SU-DHL-6 (cell line): ENCODE measurements at regions not wholly inside any gene's neighbourhood (a gene's known extent, or its start where the extent isn't known, plus 50 kb on each side); places are given as distances from the start of the nearest gene placed in this dataset.

Experiments
- H2AFZ ChIP-seq: fragments of 200-600 bp; sonication (generic); 2 replicates; pipeline ENCODE4 v1.6.1; 2014; ENCODE audit warnings: low read depth, mild to moderate bottlenecking, moderate library complexity, mixed read lengths, antibody characterized with exemption, low read length; ENCODE audit not compliant: severe bottlenecking
- H3F3A ChIP-seq: fragments of 200-600 bp; shearing (Covaris generic); 2 replicates; pipeline ENCODE4 v1.6.0; 2016; ENCODE audit warnings: antibody characterized with exemption, mild to moderate bottlenecking; ENCODE audit not compliant: insufficient read depth
- H3K27ac ChIP-seq: fragments of 200-600 bp; sonication (generic); 2 replicates; pipeline ENCODE4 v1.5.1; 2016; ENCODE audit warnings: low read depth, mild to moderate bottlenecking, low read length, moderate library complexity, mixed read lengths
- H3K27me3 ChIP-seq: fragments of 200-600 bp; sonication (generic), shearing (Covaris generic); 2 replicates; pipeline ENCODE4 v1.6.0; 2014; ENCODE audit warnings: mild to moderate bottlenecking, low read length
- H3K36me3 ChIP-seq: fragments of 200-600 bp; sonication (generic); 2 replicates; pipeline ENCODE4 v1.6.1; 2014; ENCODE audit warnings: mild to moderate bottlenecking, low read length, mixed read lengths
- H3K4me2 ChIP-seq: fragments of 300-600, 200-600 bp; shearing (Covaris generic), sonication (generic); 2 replicates; pipeline ENCODE4 v1.6.0; 2014; ENCODE audit warnings: low read length, low read depth, mild to moderate bottlenecking; ENCODE audit not compliant: poor library complexity, severe bottlenecking
- H3K4me3 ChIP-seq: fragments of 200-600 bp; sonication (generic); 2 replicates; pipeline ENCODE4 v1.5.1; 2014; ENCODE audit warnings: antibody characterized with exemption, low read length, mild to moderate bottlenecking, mixed read lengths; ENCODE audit not compliant: insufficient read depth, poor library complexity, severe bottlenecking
- H3K79me2 ChIP-seq: fragments of 200-600 bp; sonication (generic); 2 replicates; pipeline ENCODE4 v1.6.1; 2014; ENCODE audit warnings: mild to moderate bottlenecking, low read length, moderate library complexity; ENCODE audit not compliant: insufficient read depth
- H3K9ac ChIP-seq: fragments of 200-600 bp; sonication (generic); 2 replicates; pipeline ENCODE4 v1.7.0; 2014; ENCODE audit warnings: mild to moderate bottlenecking, low read length
- H3K9me2 ChIP-seq: fragments of 200-600 bp; sonication (generic); replicated peaks from 2 replicates; pipeline ENCODE4 v1.6.1; 2014; ENCODE audit warnings: low read length; ENCODE audit not compliant: insufficient read depth
- H3K9me3 ChIP-seq: fragments of 200-600 bp; sonication (generic); 2 replicates; pipeline ENCODE4 v1.6.1; 2014; ENCODE audit warnings: low read length, mixed read lengths; ENCODE audit not compliant: insufficient read depth
- H4K20me1 ChIP-seq: fragments of 200-600 bp; sonication (generic); 2 replicates; pipeline ENCODE4 v1.6.1; 2014; ENCODE audit warnings: low read depth, mild to moderate bottlenecking, antibody characterized with exemption, low read length, moderate library complexity, mixed read lengths
- CTCF ChIP-seq: fragments of 200-600 bp; sonication (generic); IDR thresholded peaks from one replicate; pipeline ENCODE4 v1.5.1; 2017; ENCODE audit warnings: antibody characterized with exemption, mild to moderate bottlenecking, low read length, moderate library complexity; ENCODE audit not compliant: insufficient read depth, poor library complexity, severe bottlenecking
- EZH2phosphoT487 ChIP-seq: fragments of 200-600 bp; sonication (generic), shearing (Covaris generic); conservative IDR thresholded peaks from 2 replicates; pipeline ENCODE4 v1.6.1; 2018; ENCODE audit warnings: mild to moderate bottlenecking, antibody characterized with exemption, low read length, moderate library complexity, mixed read lengths

DNA sequence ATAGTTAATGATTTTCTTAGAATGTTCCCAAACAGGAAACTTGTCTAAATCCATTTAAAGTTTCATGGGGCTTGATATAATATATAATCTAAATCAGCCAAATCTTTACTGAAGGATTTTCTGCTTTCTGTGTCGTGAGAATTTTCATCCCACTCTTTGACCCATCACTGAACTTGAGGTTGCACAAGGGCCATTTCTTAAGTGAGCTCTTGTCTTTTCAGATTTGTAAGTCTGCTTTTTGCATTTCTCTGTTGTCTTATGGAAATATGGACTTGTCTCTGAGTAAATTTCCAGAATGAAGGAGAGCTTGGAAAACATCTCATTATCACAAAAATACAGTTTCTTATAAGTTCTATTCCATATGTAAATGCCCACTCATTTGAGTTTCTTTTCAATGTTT, 149.2 kb upstream of the ARRDC3 start:
- no peak overlapping the region for H3K9ac ChIP-seq
- H3K4me3 ChIP-seq = no peak overlapping the region
- H3K9me3 ChIP-seq = no peaks in the 10 kb centered on the region
- no peaks in the 10 kb centered on the region for H3K9me2 ChIP-seq
- TF ChIP-seq CTCF (no peak), EZH2phosphoT487 (no peak)
- H3F3A ChIP-seq = no peaks in the 10 kb centered on the region
- H3K4me2 ChIP-seq = no peak overlapping the region
- no peaks in the 10 kb centered on the region for H3K36me3 ChIP-seq
- H2AFZ ChIP-seq = no peak overlapping the region
- H3K79me2 ChIP-seq = no peaks in the 10 kb centered on the region
- H3K27me3 ChIP-seq = 0 out of 2 replicates have a peak, but pooled peaks cover 5% of the 10 kb centered on the region
- H3K27ac ChIP-seq = no peak overlapping the region
- no peaks in the 10 kb centered on the region for H4K20me1 ChIP-seq

DNA sequence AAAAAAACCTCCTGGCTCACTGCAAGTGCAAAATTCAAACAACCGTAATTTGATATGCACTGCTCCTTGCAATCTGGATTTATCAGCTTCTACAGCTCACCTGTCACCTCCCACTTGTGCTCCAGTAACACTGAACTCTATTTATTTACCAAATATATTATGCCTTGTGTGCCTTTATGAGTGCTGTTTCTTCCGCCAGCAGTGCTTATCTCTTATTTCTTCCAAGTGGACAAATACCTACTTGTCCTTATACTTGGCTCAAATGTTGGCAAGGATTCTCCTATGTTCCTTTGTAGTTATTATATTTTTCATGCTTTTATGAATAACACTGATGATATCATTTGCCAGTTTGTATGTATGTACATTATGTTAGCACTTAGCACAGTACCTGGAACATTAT, 145.7 kb upstream of the ARRDC3 start:
- H3K9me2 ChIP-seq = no peaks in the 10 kb centered on the region
- H3K4me2 ChIP-seq = no peak overlapping the region
- H3K4me3 ChIP-seq = no peak overlapping the region
- H3K27me3 ChIP-seq = no peaks in the 10 kb centered on the region
- no peaks in the 10 kb centered on the region for H3K79me2 ChIP-seq
- H3K9me3 ChIP-seq = no peaks in the 10 kb centered on the region
- no peaks in the 10 kb centered on the region for H4K20me1 ChIP-seq
- no peak overlapping the region for H3K9ac ChIP-seq
- H3F3A ChIP-seq = no peaks in the 10 kb centered on the region
- H2AFZ ChIP-seq = no peak overlapping the region
- TF ChIP-seq EZH2phosphoT487 (no peak), CTCF (no peak)
- no peak overlapping the region for H3K27ac ChIP-seq
- no peaks in the 10 kb centered on the region for H3K36me3 ChIP-seq

DNA sequence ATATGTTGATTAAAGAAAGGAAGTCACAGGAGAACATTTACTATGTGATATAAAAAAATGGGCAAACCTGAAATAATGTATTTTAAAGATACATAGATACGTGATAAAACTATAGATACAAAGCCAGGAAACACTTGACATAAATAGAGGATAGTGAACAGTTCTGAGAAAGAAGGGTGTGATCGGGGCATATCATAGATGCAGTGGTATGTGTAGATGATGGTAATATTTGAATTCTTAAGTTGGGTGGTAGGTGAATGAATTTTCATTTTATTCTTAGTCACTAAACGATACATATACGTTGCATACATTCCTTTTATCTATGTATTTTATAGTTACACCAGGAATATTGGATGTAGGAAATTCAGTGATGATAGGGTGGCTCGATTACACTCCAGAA, 138.7 kb upstream of the ARRDC3 start:
- Histone ChIP-seq H3K9me3 (no peaks in the 10 kb centered on the region), H3K27ac (no peak overlapping the region), H3K79me2 (no peaks in the 10 kb centered on the region)

More for the DNA sequence above, 138.7 kb upstream of the ARRDC3 start:
- Histone ChIP-seq H3K36me3 (no peaks in the 10 kb centered on the region), H3F3A (no peaks in the 10 kb centered on the region), H2AFZ (no peak overlapping the region), H3K4me2 (no peak overlapping the region), H3K27me3 (no peaks in the 10 kb centered on the region), H3K9me2 (no peaks in the 10 kb centered on the region), H3K9ac (no peak overlapping the region), H3K4me3 (no peak overlapping the region), H4K20me1 (no peaks in the 10 kb centered on the region)
- TF ChIP-seq EZH2phosphoT487 (no peak), CTCF (no peak)
